ENCODE measurements at regions not wholly inside any gene's neighbourhood (a gene's known extent, or its start where the extent isn't known, plus 50 kb on each side); places are given as distances from the start of the nearest gene placed in this dataset.

DNA sequence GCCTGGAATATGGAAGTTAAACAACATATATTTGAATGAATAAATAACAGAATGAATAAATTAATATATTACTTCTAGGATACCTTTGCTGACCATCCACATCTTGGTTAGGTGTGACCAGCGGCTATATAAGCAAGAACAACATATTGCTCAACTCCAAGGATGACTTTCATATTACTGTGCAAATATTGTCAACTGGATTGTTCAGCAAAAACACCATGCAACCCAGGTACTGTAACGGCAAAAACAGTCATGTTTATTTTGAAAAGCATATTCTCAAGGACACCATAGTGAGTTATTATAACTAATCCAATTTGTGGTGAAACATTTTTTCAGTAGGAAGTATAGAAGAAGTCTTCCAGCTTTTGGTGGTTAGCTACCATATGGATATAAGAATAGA, 907.9 kb downstream of the IGSF11 start:
- TF ChIP-seq FOXM1 (IDR thresholded peaks at IDR 0.05; ENCODE audit: borderline replicate concordance) (no peak), SP1 (IDR thresholded peaks at IDR 0.05) (no peak), L3MBTL2 (conservative IDR thresholded peaks at IDR 0.05) (no peak), SUZ12 (IDR thresholded peaks at IDR 0.05) (no peak), ELF4 (IDR thresholded peaks at IDR 0.05) (no peak), BHLHE40 (IDR thresholded peaks at IDR 0.05; ENCODE audit: borderline replicate concordance) (no peak), NFRKB (IDR thresholded peaks at IDR 0.05) (no peak), FOXK2 (IDR thresholded peaks at IDR 0.05) (no peak), ZNF384 (IDR thresholded peaks at IDR 0.05) (no peak), ARNT (IDR thresholded peaks at IDR 0.05) (no peak), CTBP1 (IDR thresholded peaks at IDR 0.05; ENCODE audit: borderline replicate concordance) (no peak), TARDBP (IDR thresholded peaks at IDR 0.05) (no peak), HDGF (IDR thresholded peaks at IDR 0.05; ENCODE audit: borderline replicate concordance) (no peak)
- TF ChIP-seq, protein P1, sequence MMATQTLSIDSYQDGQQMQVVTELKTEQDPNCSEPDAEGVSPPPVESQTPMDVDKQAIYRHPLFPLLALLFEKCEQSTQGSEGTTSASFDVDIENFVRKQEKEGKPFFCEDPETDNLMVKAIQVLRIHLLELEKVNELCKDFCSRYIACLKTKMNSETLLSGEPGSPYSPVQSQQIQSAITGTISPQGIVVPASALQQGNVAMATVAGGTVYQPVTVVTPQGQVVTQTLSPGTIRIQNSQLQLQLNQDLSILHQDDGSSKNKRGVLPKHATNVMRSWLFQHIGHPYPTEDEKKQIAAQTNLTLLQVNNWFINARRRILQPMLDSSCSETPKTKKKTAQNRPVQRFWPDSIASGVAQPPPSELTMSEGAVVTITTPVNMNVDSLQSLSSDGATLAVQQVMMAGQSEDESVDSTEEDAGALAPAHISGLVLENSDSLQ (IDR thresholded peaks at IDR 0.05), result no peak
